Epithelial cell of esophagus (primary cell): ENCODE measurements at regions not wholly inside any gene's neighbourhood (a gene's known extent, or its start where the extent isn't known, plus 50 kb on each side); places are given as distances from the start of the nearest gene placed in this dataset.

Experiments used
- DNase-seq: peaks from one replicate; pipeline ENCODE4 v3.0.0; 2010; ENCODE audit warnings: low read depth
- H3K4me3 ChIP-seq: 2 replicates; pipeline ENCODE4 v1.5.1; 2011; ENCODE audit warnings: mild to moderate bottlenecking, low read length, control low read depth
- CTCF ChIP-seq: IDR thresholded peaks from 2 replicates; pipeline ENCODE4 v1.5.1; 2011; ENCODE audit warnings: low read depth, mild to moderate bottlenecking, low read length, control low read depth, inconsistent platforms; ENCODE audit not compliant: insufficient read depth; ENCODE audit errors: missing control alignments

- no peak for DNase-seq
- no peak for TF ChIP-seq CTCF
- no peak overlapping the region for H3K4me3 ChIP-seq
Measured at GRCh38 chr2:100658017-100658416, 95.2 kb downstream of the PDCL3 start.

- no peak for DNase-seq
- no peak overlapping the region for H3K4me3 ChIP-seq
- TF ChIP-seq CTCF: no peak
Measured at GRCh38 chr2:100660851-100661584, 98.2 kb downstream of the PDCL3 start.

- no peak for TF ChIP-seq CTCF
- no peak overlapping the region for H3K4me3 ChIP-seq
- DNase-seq: no peak
Measured at GRCh38 chr2:100662866-100663265, 100.1 kb downstream of the PDCL3 start.

GRCh38 chr2:100664021-100664755 is 101.4 kb downstream of the PDCL3 start:
- no peak for DNase-seq
- TF ChIP-seq CTCF: no peak
- no peak overlapping the region for H3K4me3 ChIP-seq

GRCh38 chr2:100664756-100665101 is 101.9 kb downstream of the PDCL3 start:
- no peak for DNase-seq
- TF ChIP-seq CTCF: no peak
- no peak overlapping the region for H3K4me3 ChIP-seq

- peak; percentile 29 for DNase-seq
- TF ChIP-seq CTCF: no peak
- H3K4me3 ChIP-seq: no peak overlapping the region
Measured at GRCh38 chr2:100666996-100667395, 104.2 kb downstream of the PDCL3 start.
